ENCODE measurements at regions not wholly inside any gene's neighbourhood (a gene's known extent, or its start where the extent isn't known, plus 50 kb on each side); places are given as distances from the start of the nearest gene placed in this dataset.
"Not testable (repeated sequence)": the region's sequence is repeated elsewhere in the genome, so short reads cannot be mapped to it uniquely, and the experiment has no call there.

DNA sequence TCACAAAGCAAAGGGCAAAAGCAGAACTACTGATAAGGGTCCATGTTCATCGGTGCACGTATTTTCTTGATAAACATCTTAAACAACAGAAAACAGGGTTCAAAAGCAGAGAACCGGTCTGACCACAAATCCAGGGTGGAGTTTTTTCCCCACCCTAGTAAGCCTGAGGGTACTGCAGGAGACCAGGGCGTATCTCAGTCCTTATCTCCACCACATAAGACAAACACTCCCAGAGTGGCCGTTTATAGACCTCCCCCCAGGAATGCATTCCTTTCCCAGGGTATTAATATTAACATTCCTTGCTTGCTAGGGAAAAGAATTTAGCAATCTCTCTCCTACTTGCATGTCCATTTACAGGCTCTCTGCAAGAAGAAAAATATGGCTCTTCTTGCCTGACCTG is 567.9 kb upstream of the HS3ST1 start:
- H3K4me1 ChIP-seq (ENCODE audit: control insufficient read depth, insufficient read depth, low read length); H3K36me3 ChIP-seq (ENCODE audit: control insufficient read depth in 2 of 2, insufficient read depth in 1 of 2, low read length in 2 of 2); H3K4me3 ChIP-seq (ENCODE audit: low read depth, low read length); H3K9me3 ChIP-seq (ENCODE audit: control insufficient read depth, insufficient read depth, low read depth, low read length); CTCF ChIA-PET; POLR2A ChIA-PET; H3K27ac ChIP-seq (ENCODE audit: extremely low read depth, low read depth, low read length): not testable (repeated sequence)
- TF ChIP-seq SETDB1 (IDR thresholded peaks at IDR 0.05; ENCODE audit: insufficient read length, low read length), result peak; percentile 75

DNA sequence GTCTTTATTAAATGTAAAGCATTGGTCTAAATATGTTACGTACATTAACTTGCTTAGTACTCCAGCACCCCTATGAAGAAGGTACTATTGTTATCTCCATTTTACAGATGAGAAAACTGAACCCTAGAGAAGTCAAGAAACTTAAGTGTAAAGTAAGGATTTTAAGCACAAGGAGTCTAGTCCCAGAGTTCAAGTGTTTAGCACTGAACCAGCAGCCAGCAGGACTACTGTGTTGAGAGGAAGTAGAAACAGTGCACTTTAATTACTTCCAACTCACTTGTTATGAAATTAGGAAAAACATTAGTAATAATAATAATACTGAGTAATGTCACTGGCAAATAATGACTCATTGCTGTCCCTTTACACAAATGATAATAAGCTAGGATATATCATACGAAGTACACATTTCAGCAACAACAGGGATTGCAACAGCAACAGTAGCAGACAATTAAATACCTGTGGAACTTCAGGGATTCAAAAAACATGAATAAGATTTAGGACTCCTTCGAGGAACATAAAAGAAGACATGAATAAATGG is 548.1 kb upstream of the HS3ST1 start:
- POLR2A ChIA-PET, result no interaction called here
- no peak for TF ChIP-seq ZNF664 (tag by site-specific recombination; IDR thresholded peaks at IDR 0.05)
- TF ChIP-seq ZNF174 (tag by site-specific recombination; IDR thresholded peaks at IDR 0.05), result no peak
- TF ChIP-seq ZNF555 (tag by site-specific recombination; conservative IDR thresholded peaks at IDR 0.05), result no peak
- no peak for TF ChIP-seq ZBTB10 (tag by site-specific recombination; IDR thresholded peaks at IDR 0.05)
- TF ChIP-seq SALL2 (tag by site-specific recombination; IDR thresholded peaks at IDR 0.05; ENCODE audit: borderline replicate concordance), result no peak
- TF ChIP-seq ZNF677 (tag by site-specific recombination; IDR thresholded peaks at IDR 0.05), result no peak
- TF ChIP-seq ZNF280D (tag by site-specific recombination; IDR thresholded peaks at IDR 0.05), result no peak
- TF ChIP-seq ZNF184 (tag by site-specific recombination; IDR thresholded peaks at IDR 0.05), result no peak
- no peak for TF ChIP-seq ZNF521 (tag by site-specific recombination; IDR thresholded peaks at IDR 0.05)
- no peak for TF ChIP-seq ZNF391 (tag by site-specific recombination; IDR thresholded peaks at IDR 0.05; ENCODE audit: borderline replicate concordance, low read depth)
- TF ChIP-seq KLF16 (tag by site-specific recombination; IDR thresholded peaks at IDR 0.05), result no peak
- TF ChIP-seq ZNF548 (tag by site-specific recombination; IDR thresholded peaks at IDR 0.05), result no peak
- no peak for TF ChIP-seq ZNF785 (tag by site-specific recombination; IDR thresholded peaks at IDR 0.05)
- no peak for TF ChIP-seq ZNF768 (tag by site-specific recombination; IDR thresholded peaks at IDR 0.05)
- no peak for TF ChIP-seq RBAK (tag by site-specific recombination; IDR thresholded peaks at IDR 0.05)
- TF ChIP-seq ZNF169 (tag by site-specific recombination; IDR thresholded peaks at IDR 0.05), result no peak
- CTCF ChIA-PET, result no interaction called here

GRCh38 chr4:11973270-11973669 is 544.6 kb upstream of the HS3ST1 start:
- Histone ChIP-seq H3K9me3 (ENCODE audit: control insufficient read depth, insufficient read depth, low read depth, low read length) (no peaks in the 10 kb centered on the region), H3K27ac (ENCODE audit: extremely low read depth, low read depth, low read length) (no peak overlapping the region), H3K4me3 (ENCODE audit: low read depth, low read length) (no peak overlapping the region), H3K36me3 (ENCODE audit: control insufficient read depth in 2 of 2, insufficient read depth in 1 of 2, low read length in 2 of 2) (no peaks in the 10 kb centered on the region), H3K4me1 (ENCODE audit: control insufficient read depth, insufficient read depth, low read length) (no peaks in the 10 kb centered on the region)
- ChIA-PET POLR2A (no interaction called here), CTCF (no interaction called here)
- TF ChIP-seq KLF1 (tag by site-specific recombination; IDR thresholded peaks at IDR 0.05) (no peak), ZNF48 (tag by site-specific recombination; IDR thresholded peaks at IDR 0.05) (no peak), ZNF473 (tag by site-specific recombination; IDR thresholded peaks at IDR 0.05) (no peak), PRDM1 (tag by site-specific recombination; IDR thresholded peaks at IDR 0.05) (no peak), ZNF658 (tag by site-specific recombination; IDR thresholded peaks at IDR 0.05) (no peak)
- TF ChIP-seq, protein P1, sequence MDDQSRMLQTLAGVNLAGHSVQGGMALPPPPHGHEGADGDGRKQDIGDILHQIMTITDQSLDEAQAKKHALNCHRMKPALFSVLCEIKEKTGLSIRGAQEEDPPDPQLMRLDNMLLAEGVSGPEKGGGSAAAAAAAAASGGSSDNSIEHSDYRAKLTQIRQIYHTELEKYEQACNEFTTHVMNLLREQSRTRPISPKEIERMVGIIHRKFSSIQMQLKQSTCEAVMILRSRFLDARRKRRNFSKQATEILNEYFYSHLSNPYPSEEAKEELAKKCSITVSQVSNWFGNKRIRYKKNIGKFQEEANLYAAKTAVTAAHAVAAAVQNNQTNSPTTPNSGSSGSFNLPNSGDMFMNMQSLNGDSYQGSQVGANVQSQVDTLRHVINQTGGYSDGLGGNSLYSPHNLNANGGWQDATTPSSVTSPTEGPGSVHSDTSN (CRISPR knock-in tag; IDR thresholded peaks at IDR 0.05), result no peak
- TF ChIP-seq, protein P2, sequence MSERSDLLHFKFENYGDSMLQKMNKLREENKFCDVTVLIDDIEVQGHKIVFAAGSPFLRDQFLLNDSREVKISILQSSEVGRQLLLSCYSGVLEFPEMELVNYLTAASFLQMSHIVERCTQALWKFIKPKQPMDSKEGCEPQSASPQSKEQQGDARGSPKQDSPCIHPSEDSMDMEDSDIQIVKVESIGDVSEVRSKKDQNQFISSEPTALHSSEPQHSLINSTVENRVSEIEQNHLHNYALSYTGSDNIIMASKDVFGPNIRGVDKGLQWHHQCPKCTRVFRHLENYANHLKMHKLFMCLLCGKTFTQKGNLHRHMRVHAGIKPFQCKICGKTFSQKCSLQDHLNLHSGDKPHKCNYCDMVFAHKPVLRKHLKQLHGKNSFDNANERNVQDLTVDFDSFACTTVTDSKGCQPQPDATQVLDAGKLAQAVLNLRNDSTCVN (tag by site-specific recombination; optimal IDR thresholded peaks at IDR 0.05), result no peak

More for the DNA sequence above, 548.1 kb upstream of the HS3ST1 start:
- Histone ChIP-seq H3K27ac (ENCODE audit: extremely low read depth, low read depth, low read length) (no peak overlapping the region), H3K4me3 (ENCODE audit: low read depth, low read length) (no peak overlapping the region), H3K9me3 (ENCODE audit: control insufficient read depth, insufficient read depth, low read depth, low read length) (no peaks in the 10 kb centered on the region), H3K36me3 (ENCODE audit: control insufficient read depth in 2 of 2, insufficient read depth in 1 of 2, low read length in 2 of 2) (no peaks in the 10 kb centered on the region), H3K4me1 (ENCODE audit: control insufficient read depth, insufficient read depth, low read length) (no peaks in the 10 kb centered on the region)
